Rectal smooth muscle tissue (tissue), 1 donor: ENCODE measurements at regions not wholly inside any gene's neighbourhood (a gene's known extent, or its start where the extent isn't known, plus 50 kb on each side); places are given as distances from the start of the nearest gene placed in this dataset.

ENCODE experiments used
- H3K27ac ChIP-seq: one replicate; pipeline ENCODE4 v1.7.0; 2013; ENCODE audit warnings: low read depth, low read length, inconsistent platforms
- H3K27me3 ChIP-seq: one replicate; pipeline ENCODE4 v1.7.0; 2013; ENCODE audit warnings: low read length; ENCODE audit not compliant: control insufficient read depth, insufficient read depth
- H3K36me3 ChIP-seq: one replicate; pipeline ENCODE4 v1.7.0; 2013; ENCODE audit warnings: low read length; ENCODE audit not compliant: control insufficient read depth, insufficient read depth
- H3K4me1 ChIP-seq: one replicate; pipeline ENCODE4 v1.7.0; 2013; ENCODE audit warnings: low read length; ENCODE audit not compliant: control insufficient read depth, insufficient read depth
- H3K4me3 ChIP-seq: one replicate; pipeline ENCODE4 v1.7.0; 2013; ENCODE audit warnings: low read length
- H3K9ac ChIP-seq: one replicate; pipeline ENCODE4 v1.7.0; 2013; ENCODE audit warnings: low read length

DNA sequence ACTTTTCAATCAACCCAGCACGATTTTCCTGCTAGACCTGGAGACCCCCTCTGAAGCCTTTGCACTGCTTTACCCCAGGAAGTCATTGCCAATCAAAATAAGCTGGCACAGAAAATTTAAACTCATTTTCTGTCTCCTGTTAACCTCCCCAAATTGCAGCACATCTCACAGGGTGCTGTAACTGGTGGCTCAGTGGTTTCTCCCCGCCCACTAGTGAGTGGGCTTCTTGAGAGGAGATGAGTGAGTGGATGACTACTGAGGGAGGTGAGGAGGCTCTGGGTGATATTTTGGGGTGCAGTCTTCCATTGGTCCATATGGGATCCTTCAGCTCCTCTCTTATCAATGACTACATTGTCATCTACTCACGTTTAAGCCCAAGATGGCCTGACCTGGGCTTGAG lies 239.8 kb upstream of the HS6ST1 start:
- Histone ChIP-seq H3K4me1 (peaks cover 4% of the 10 kb centered on the region), H3K27ac (no peak overlapping the region), H3K36me3 (no peaks in the 10 kb centered on the region), H3K27me3 (no peaks in the 10 kb centered on the region), H3K4me3 (no peak overlapping the region), H3K9ac (no peak overlapping the region)

DNA sequence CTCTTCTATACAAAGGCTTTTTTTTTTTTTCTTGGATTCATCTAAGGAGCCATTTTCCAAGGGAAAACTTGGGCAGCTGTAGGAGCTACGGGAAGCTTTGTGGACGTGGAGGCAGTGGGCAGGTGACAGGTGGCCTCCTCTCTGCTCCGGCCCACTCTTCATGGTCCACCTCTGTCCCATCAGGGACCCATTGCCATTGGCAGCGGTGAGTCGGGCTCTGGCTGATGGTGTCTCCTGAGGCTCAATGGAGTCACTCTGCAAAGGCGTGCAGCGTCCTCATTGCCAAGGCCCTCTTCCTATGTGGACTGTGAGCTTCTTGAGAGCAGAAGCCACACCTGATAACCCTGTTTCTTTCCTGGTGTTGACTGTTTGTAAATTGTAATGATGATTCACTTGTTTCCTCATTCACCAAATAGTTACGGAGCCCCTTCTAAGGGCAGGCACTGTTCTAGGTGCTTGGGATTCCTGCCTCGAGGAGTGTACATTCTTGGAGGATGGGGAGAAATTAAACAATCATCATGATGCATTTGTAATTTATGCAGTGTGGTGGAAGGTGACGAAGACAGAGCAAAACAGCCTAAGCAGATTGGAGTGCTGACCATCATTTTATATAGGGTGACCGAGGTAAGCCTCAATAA lies 240.3 kb upstream of the HS6ST1 start:
- no peak overlapping the region for H3K4me3 ChIP-seq
- peaks cover 4% of the 10 kb centered on the region for H3K4me1 ChIP-seq
- no peaks in the 10 kb centered on the region for H3K36me3 ChIP-seq
- H3K27ac ChIP-seq, result no peak overlapping the region
- H3K27me3 ChIP-seq, result no peaks in the 10 kb centered on the region
- H3K9ac ChIP-seq, result no peak overlapping the region

DNA sequence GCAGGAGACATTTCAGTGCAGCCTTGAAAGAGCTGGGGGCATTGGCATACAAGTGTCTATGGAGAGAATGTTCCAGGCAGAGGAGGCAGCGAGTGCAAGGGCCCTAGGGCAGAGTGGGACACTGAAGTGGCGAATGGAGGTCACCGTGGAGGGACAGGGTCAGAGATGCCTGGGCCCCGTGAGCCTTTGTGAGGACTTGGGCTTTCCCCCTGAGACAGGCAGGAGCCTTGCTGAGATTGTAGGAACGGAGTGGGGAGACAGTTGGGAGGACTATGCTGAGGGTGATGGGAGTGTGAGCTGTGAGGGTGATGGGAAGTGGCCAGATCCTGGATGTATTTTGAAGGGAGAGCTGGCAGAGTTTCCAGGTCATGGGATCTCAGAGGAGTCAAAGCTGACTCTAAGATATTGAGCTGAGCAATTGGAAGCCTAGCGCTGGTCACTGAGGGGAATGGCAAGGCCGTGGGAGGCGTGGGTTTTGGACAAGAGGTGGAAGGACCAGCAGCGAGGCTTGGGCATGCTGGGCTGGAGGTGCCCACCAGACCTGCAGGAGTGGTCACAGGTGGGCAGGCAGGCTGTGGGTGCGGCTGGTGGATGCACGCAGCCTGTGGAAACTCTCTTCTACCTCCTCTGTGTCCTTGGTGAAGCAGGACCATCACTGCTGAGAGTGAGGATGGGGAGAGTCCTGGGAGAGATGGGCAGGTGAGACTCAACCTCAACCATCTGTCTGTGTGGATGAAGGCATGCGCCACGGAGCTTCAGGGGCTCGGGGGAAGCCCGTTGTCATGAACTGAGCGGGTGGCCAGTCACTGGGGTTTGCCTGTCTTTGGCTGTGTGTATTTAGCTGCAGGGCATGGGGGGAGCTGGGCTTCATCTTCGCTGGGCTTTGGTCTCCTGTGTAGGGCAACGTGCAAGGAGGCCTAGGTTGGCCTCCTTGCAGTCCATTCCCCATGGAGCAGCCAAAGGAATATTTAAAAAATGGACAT lies 241.2 kb upstream of the HS6ST1 start:
- H3K36me3 ChIP-seq, result no peaks in the 10 kb centered on the region
- H3K4me1 ChIP-seq, result peaks cover 4% of the 10 kb centered on the region
- H3K9ac ChIP-seq, result no peak overlapping the region
- H3K27ac ChIP-seq, result no peak overlapping the region
- no peaks in the 10 kb centered on the region for H3K27me3 ChIP-seq
- no peak overlapping the region for H3K4me3 ChIP-seq

DNA sequence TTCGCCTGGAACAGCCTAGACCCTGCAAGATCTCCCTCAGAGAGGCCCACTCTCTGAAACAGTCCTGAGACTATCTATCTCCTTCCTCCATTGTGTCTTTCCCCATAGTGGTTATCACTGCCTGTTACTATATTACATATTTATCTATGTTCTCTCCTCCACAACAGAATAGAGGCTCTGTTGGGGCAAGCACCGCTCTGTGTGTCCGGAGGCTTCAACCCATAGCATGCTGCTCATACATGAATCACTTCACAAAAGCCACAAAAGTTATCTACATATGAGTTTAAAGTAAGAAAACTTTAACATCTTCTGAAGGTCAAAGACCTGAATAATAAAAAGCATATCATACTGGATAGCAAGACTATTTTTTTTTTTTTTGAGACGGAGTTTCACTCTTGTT lies 242.1 kb upstream of the HS6ST1 start:
- Histone ChIP-seq H3K4me3 (no peak overlapping the region), H3K9ac (no peak overlapping the region), H3K27ac (no peak overlapping the region), H3K27me3 (no peaks in the 10 kb centered on the region), H3K4me1 (peaks cover 4% of the 10 kb centered on the region), H3K36me3 (no peaks in the 10 kb centered on the region)

DNA sequence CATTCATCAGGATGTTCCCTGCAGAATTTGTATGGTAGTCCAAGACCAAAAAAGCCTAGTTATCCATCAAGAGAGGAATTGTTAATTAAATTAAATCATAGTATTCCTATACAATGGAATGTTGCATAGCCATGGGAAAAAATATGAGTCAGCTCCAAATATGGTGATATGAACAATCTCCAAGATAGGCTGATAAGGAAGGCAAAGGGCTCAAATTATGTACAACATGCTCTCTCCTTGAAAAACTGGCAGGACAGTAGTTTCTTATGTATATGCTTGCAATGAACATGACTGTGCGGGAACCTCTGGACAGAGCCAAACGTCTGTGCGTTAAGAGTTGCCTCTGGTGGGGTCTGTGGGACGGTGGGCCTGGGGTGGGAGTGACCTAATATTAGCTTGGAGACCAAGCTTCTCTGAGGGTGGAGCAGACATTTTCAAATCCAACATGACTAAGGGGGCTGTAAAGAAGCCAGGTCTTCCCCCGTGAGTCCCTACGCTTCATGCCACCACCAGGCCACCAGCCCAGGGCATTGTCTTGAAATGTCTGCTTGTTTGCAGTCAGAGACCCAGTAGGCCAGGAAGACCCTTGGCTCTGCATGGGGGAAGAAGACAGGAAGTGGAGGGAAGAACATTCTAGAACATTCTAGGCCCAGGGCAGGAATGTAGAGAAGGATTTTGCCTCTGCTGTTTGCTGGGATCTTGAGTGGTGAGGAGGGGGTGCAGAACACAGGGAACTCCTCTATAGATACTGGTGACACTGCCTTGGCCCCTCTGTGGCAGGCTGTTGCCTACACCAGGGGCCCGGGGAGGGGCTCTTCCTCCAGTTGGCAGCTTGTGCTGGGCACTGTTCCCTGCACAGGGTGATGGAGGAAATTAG lies 244.0 kb upstream of the HS6ST1 start:
- no peaks in the 10 kb centered on the region for H3K36me3 ChIP-seq
- H3K4me3 ChIP-seq, result no peak overlapping the region
- no peaks in the 10 kb centered on the region for H3K27me3 ChIP-seq
- no peak overlapping the region for H3K9ac ChIP-seq
- H3K4me1 ChIP-seq, result peaks cover 4% of the 10 kb centered on the region
- H3K27ac ChIP-seq, result no peak overlapping the region

GRCh38 chr2:128563348-128563687 lies 244.7 kb upstream of the HS6ST1 start:
- H3K9ac ChIP-seq, result no peak overlapping the region
- no peaks in the 10 kb centered on the region for H3K27me3 ChIP-seq
- no peak overlapping the region for H3K4me3 ChIP-seq
- H3K36me3 ChIP-seq, result no peaks in the 10 kb centered on the region
- no peak overlapping the region for H3K27ac ChIP-seq
- H3K4me1 ChIP-seq, result peaks cover 4% of the 10 kb centered on the region

DNA sequence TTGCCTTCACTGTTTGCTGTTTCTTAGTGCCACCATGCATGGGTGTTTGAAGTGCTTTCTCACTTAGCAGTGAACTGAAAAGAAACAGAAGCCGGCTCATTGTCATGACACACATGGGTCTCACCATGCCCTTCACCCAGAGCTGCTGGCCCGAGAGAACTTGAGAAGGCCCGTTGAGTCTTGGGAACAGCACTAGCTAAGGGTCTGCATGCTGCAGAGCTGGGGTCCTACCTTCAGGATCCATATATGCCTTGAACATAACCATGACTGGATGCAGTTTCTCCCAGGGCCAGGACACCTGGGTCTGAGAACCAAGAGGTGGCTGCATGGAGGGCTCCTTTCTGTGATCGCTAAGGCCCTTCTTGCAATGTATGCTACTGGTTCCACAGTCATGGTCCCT lies 245.5 kb upstream of the HS6ST1 start:
- H3K4me1 ChIP-seq, result peaks cover 4% of the 10 kb centered on the region
- no peak overlapping the region for H3K9ac ChIP-seq
- H3K36me3 ChIP-seq, result no peaks in the 10 kb centered on the region
- H3K27ac ChIP-seq, result no peak overlapping the region
- H3K27me3 ChIP-seq, result no peaks in the 10 kb centered on the region
- no peak overlapping the region for H3K4me3 ChIP-seq

DNA sequence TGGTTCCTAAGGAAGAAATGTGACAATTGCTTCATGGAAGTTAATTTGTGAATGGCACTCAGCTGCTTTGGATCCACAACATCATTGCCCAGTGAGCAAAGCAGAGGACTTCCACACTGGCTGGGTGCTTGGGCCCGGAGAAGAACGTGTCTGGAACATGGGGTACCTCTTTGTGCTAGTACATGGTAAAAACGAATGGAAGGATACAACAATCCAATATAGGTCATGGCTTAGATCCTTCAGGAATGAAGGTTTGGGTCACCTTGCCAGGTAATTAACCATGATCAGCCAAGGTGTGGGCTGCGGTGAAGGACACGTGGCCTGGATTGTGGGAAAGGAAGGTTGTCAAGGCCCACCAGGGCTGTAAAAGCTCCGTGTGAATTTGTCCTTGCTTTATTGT lies 245.9 kb upstream of the HS6ST1 start:
- Histone ChIP-seq H3K4me3 (no peak overlapping the region), H3K9ac (no peak overlapping the region), H3K36me3 (no peaks in the 10 kb centered on the region), H3K27me3 (no peaks in the 10 kb centered on the region), H3K27ac (no peak overlapping the region), H3K4me1 (peaks cover 4% of the 10 kb centered on the region)

DNA sequence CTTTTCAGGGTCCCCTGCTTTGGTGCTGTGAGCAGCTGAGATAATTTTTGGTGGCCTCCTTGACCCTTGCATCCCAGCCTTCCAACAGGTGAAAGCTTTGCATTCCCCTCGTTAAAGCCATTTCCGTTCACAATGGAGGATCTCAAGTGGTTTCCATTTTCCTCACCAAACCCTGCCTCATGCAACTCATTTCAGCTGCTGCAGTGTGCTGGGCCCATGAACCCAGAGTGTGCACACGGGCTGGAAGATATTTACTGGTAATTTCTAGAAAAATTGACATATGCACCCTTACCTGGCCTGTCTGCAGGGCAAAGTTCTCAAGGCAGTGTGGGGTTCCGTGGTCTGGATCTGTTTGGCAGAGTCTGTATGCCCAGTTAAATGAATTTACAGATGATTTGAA lies 246.8 kb upstream of the HS6ST1 start:
- Histone ChIP-seq H3K4me3 (no peak overlapping the region), H3K4me1 (peaks cover 4% of the 10 kb centered on the region)

DNA sequence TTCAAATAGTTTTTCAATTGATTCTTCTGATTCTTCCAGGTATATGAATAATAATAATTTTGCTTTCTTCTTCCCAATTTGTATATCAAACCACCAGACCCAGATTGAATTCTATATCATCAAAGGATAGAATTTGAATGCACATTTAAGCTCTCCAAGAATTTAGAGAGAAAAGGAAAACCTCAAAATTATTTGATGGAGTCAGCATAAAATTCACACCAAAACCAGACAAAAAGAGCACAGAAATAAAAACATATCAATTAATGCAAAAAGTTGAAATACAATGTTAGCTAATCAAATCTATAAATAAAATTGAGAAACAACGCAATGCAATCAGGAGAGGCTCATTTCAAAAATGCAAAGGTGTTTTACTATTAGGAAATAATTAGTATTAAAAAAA lies 248.0 kb upstream of the HS6ST1 start:
- Histone ChIP-seq H3K27me3 (no peaks in the 10 kb centered on the region), H3K27ac (no peak overlapping the region), H3K4me1 (peaks cover 4% of the 10 kb centered on the region)

More for the DNA sequence above, 246.8 kb upstream of the HS6ST1 start:
- H3K9ac ChIP-seq, result no peak overlapping the region
- no peak overlapping the region for H3K27ac ChIP-seq
- H3K36me3 ChIP-seq, result no peaks in the 10 kb centered on the region
- H3K27me3 ChIP-seq, result no peaks in the 10 kb centered on the region

GRCh38 chr2:128568106-128568505 lies 249.4 kb upstream of the HS6ST1 start:
- peaks cover under 1% of the 10 kb centered on the region for H3K4me1 ChIP-seq
- no peaks in the 10 kb centered on the region for H3K36me3 ChIP-seq
- H3K4me3 ChIP-seq, result no peak overlapping the region
- no peaks in the 10 kb centered on the region for H3K27me3 ChIP-seq
- no peak overlapping the region for H3K27ac ChIP-seq
- no peak overlapping the region for H3K9ac ChIP-seq

More for the DNA sequence above, 248.0 kb upstream of the HS6ST1 start:
- Histone ChIP-seq H3K4me3 (no peak overlapping the region), H3K9ac (no peak overlapping the region), H3K36me3 (no peaks in the 10 kb centered on the region)

- no peaks in the 10 kb centered on the region for H3K4me1 ChIP-seq
- no peaks in the 10 kb centered on the region for H3K36me3 ChIP-seq
- H3K27me3 ChIP-seq, result no peaks in the 10 kb centered on the region
- H3K27ac ChIP-seq, result no peak overlapping the region
- no peak overlapping the region for H3K4me3 ChIP-seq
- no peak overlapping the region for H3K9ac ChIP-seq
Measured at GRCh38 chr2:128573116-128573515, 254.4 kb upstream of the HS6ST1 start.
